SK-N-SH (cell line): ENCODE measurements at regions not wholly inside any gene's neighbourhood (a gene's known extent, or its start where the extent isn't known, plus 50 kb on each side); places are given as distances from the start of the nearest gene placed in this dataset.

Experiments
- CTCF ChIA-PET: fragments of 300-600, 350-600 bp; formaldehyde crosslinking; extraction: SDS; loops from one replicate; lab custom pipeline; 2021; lab: Yijun Ruan, JAX
- POLR2A ChIA-PET: fragments of 350-600 bp; sonication (Branson Sonifier 250); formaldehyde crosslinking; extraction: SDS; loops from one replicate; lab custom pipeline; 2020; ENCODE audit warnings: antibody characterized with exemption, inconsistent platforms; lab: Yijun Ruan, JAX
- DNase-seq: peaks from one replicate; pipeline ENCODE4 v3.0.0; 2012
- H2AFZ ChIP-seq: fragments of 200-600 bp; sonication (generic); 2 replicates; pipeline ENCODE4 v1.8.1; 2016; ENCODE audit warnings: antibody characterized with exemption, mild to moderate bottlenecking, low read depth
- H3F3A ChIP-seq: fragments of 200-600 bp; sonication (generic); replicated peaks from 2 replicates; pipeline ENCODE3; 2016; ENCODE audit warnings: antibody characterized with exemption, mild to moderate bottlenecking; ENCODE audit not compliant: insufficient read depth
- H3K27ac ChIP-seq, 2 experiments: fragments of 200-500 bp in 1 of 2; fragments of 200-600 bp in 1 of 2; sonication (Bioruptor generic) in 1 of 2; sonication (generic), shearing (Covaris generic) in 1 of 2; 2 replicates each; pipeline versions ENCODE4 v1.5.1 to v1.6.1; 2014 to 2016; ENCODE audit warnings: low read depth in 2 of 2, inconsistent platforms in 1 of 2, low read length in 1 of 2, mild to moderate bottlenecking in 1 of 2, mixed read lengths in 1 of 2
- H3K27me3 ChIP-seq: fragments of 200-600 bp; sonication (generic), shearing (Covaris generic); 2 replicates; pipeline ENCODE4 v1.6.1; 2016; ENCODE audit warnings: mixed run types; ENCODE audit not compliant: insufficient read depth
- H3K36me3 ChIP-seq, 2 experiments: fragments of 200-500 bp in 1 of 2; fragments of 200-600 bp in 1 of 2; sonication (Bioruptor generic) in 1 of 2; sonication (generic) in 1 of 2; replicated peaks in 1 of 2; 2 replicates each; pipeline versions ENCODE3 to v1.5.1; 2014 to 2016; ENCODE audit warnings: low read length in 1 of 2, mild to moderate bottlenecking in 1 of 2; ENCODE audit not compliant: insufficient read depth in 2 of 2, control insufficient read depth in 1 of 2
- H3K4me1 ChIP-seq, 2 experiments: fragments of 200-500 bp in 1 of 2; fragments of 200-600 bp in 1 of 2; sonication (Bioruptor generic) in 1 of 2; sonication (generic), shearing (Covaris generic) in 1 of 2; 2 replicates each; pipeline versions ENCODE4 v1.5.1 to v1.6.1; 2014 to 2016; ENCODE audit warnings: low read depth in 1 of 2, low read length in 1 of 2, mixed run types in 1 of 2; ENCODE audit not compliant: insufficient read depth in 2 of 2, control insufficient read depth in 1 of 2
- H3K4me2 ChIP-seq: fragments of 200-600 bp; sonication (generic), shearing (Covaris generic); 2 replicates; pipeline ENCODE4 v1.6.1; 2017; ENCODE audit warnings: mixed run types
- H3K4me3 ChIP-seq, 2 experiments: fragments of 200-500 bp in 1 of 2; fragments of 200-600 bp in 1 of 2; sonication (Bioruptor generic) in 1 of 2; sonication (generic), shearing (Covaris generic) in 1 of 2; 2 replicates each; pipeline versions ENCODE4 v1.5.1 to v1.8.1; 2014 to 2016; ENCODE audit warnings: low read depth in 2 of 2, inconsistent platforms in 1 of 2, low read length in 1 of 2, mild to moderate bottlenecking in 1 of 2, mixed read lengths in 1 of 2, moderate library complexity in 1 of 2
- H3K79me2 ChIP-seq: fragments of 200-600 bp; sonication (generic); 2 replicates; pipeline ENCODE4 v1.8.1; 2017; ENCODE audit warnings: mild to moderate bottlenecking; ENCODE audit not compliant: insufficient read depth
- H3K9ac ChIP-seq: fragments of 200-600 bp; sonication (generic); 2 replicates; pipeline ENCODE4 v1.6.1; 2017; ENCODE audit warnings: mixed run types
- H3K9me2 ChIP-seq: fragments of 200-600 bp; sonication (generic); 2 replicates; pipeline ENCODE4 v1.6.1; 2017; ENCODE audit warnings: mixed run types
- H3K9me3 ChIP-seq: fragments of 200-600 bp; sonication (generic); 2 replicates; pipeline ENCODE4 v1.6.1; 2017; ENCODE audit warnings: mixed run types, mild to moderate bottlenecking, moderate library complexity
- H4K20me1 ChIP-seq: fragments of 200-600 bp; sonication (generic); 2 replicates; pipeline ENCODE4 v1.6.1; 2017; ENCODE audit warnings: mild to moderate bottlenecking, mixed run types; ENCODE audit not compliant: insufficient read depth
- CHD2 ChIP-seq: fragments of 150-350 bp; IDR thresholded peaks from 2 replicates; pipeline ENCODE4 v1.6.1; 2018; ENCODE audit warnings: low read length; ENCODE audit not compliant: partially characterized antibody
- ELF1 ChIP-seq: IDR thresholded peaks from 2 replicates; pipeline ENCODE4 v1.4.0; 2012
- EP300 ChIP-seq, 2 experiments: IDR thresholded peaks; 2 replicates each; pipeline versions ENCODE4 v1.4.0 to v1.6.1; 2012; ENCODE audit warnings: borderline replicate concordance in 1 of 2, low read depth in 1 of 2, low read length in 1 of 2
- EZH2phosphoT487 ChIP-seq: fragments of 200-600 bp; sonication (generic); IDR thresholded peaks from 2 replicates; pipeline ENCODE4 v1.6.1; 2017; ENCODE audit warnings: low read depth, mixed run types, mild to moderate bottlenecking, antibody characterized with exemption, moderate library complexity, borderline replicate concordance
- FOXJ3 ChIP-seq: sonication (generic); formaldehyde crosslinking; IDR thresholded peaks from 2 replicates; pipeline ENCODE4 v1.5.1; 2020; ENCODE audit warnings: mild to moderate bottlenecking, missing genetic modification reagents
- FOXM1 ChIP-seq: IDR thresholded peaks from 2 replicates; pipeline ENCODE4 v1.4.0; 2012; ENCODE audit warnings: low read depth, mild to moderate bottlenecking
- GATA2 ChIP-seq: sonication (generic); formaldehyde crosslinking; IDR thresholded peaks from 2 replicates; pipeline ENCODE4 v1.5.0; 2020; ENCODE audit warnings: mild to moderate bottlenecking, missing genetic modification reagents
- JUND ChIP-seq: IDR thresholded peaks from 2 replicates; pipeline ENCODE4 v1.4.0; 2012
- MXI1 ChIP-seq: IDR thresholded peaks from 2 replicates; pipeline ENCODE4 v1.6.1; 2012; ENCODE audit warnings: mild to moderate bottlenecking, low read depth, low read length, improper control_type of control experiment
- NRF1 ChIP-seq: IDR thresholded peaks from 2 replicates; pipeline ENCODE4 v1.6.1; 2012; ENCODE audit warnings: low read depth, mild to moderate bottlenecking, low read length
- RAD21 ChIP-seq: IDR thresholded peaks from 2 replicates; pipeline ENCODE4 v1.6.1; 2012; ENCODE audit warnings: mild to moderate bottlenecking, low read length
- RCOR1 ChIP-seq: fragments of 150-350 bp; IDR thresholded peaks from 2 replicates; pipeline ENCODE4 v1.6.1; 2017; ENCODE audit warnings: antibody characterized with exemption, low read length
- TAF1 ChIP-seq: IDR thresholded peaks from 2 replicates; pipeline ENCODE4 v1.6.1; 2012; ENCODE audit warnings: low read depth, mild to moderate bottlenecking, low read length, moderate library complexity, borderline replicate concordance
- TCF12 ChIP-seq: IDR thresholded peaks from 2 replicates; pipeline ENCODE4 v1.4.0; 2012
- TEAD4 ChIP-seq: IDR thresholded peaks from 2 replicates; pipeline ENCODE4 v1.4.0; 2012; ENCODE audit warnings: mild to moderate bottlenecking, borderline replicate concordance; ENCODE audit not compliant: insufficient read depth
- YY1 ChIP-seq: IDR thresholded peaks from 2 replicates; pipeline ENCODE4 v1.4.0; 2012; ENCODE audit warnings: low read depth, mild to moderate bottlenecking
- WGBS: methylation state at CpG from one replicate; pipeline ENCODE4 v1.1.6; 2017; ENCODE audit warnings: low lambda C conversion rate; 5-methylcytosine and 5-hydroxymethylcytosine counted together
- TF ChIP-seq, protein P1 (sequence below): fragments of 150-350 bp; IDR thresholded peaks from 2 replicates; pipeline ENCODE4 v1.6.1; 2016; ENCODE audit warnings: mild to moderate bottlenecking, low read depth, low read length
- TF ChIP-seq, protein P2 (sequence below): IDR thresholded peaks from 2 replicates; pipeline ENCODE4; 2012
- TF ChIP-seq, protein P3 (sequence below): fragments of 150-350 bp; IDR thresholded peaks from 2 replicates; pipeline ENCODE4 v1.6.1; 2017; ENCODE audit warnings: antibody characterized with exemption, low read length, low read depth, borderline replicate concordance
- TF ChIP-seq, protein P4 (sequence below): IDR thresholded peaks from 2 replicates; pipeline ENCODE4 v1.6.1; 2012; ENCODE audit warnings: mild to moderate bottlenecking, low read depth, low read length, moderate library complexity

DNA sequence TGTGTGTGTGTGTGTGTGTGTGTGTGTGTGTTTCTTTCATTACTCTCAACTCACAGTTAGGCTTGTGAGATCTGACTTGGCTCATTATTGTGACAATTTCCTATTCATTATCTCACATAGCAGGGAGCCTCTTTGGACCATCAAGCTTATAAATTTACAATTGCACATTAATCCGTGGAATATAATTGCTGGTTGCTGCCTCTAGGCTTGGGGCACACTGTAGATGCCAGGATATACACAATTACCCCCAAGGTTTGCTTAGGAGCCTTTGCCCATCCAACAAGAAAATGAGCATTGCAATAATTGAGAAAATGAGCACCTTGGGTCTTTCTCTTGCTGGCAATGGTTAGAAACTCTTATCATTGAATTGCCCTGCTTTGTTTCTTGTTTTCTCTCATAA is 161.6 kb upstream of the DMRTA1 start:
- H3K4me1 ChIP-seq = no peaks in the 10 kb centered on the region
- H3K27me3 ChIP-seq = no peaks in the 10 kb centered on the region; the same call in 1 of the 2 replicates
- no peak overlapping the region for H3K9ac ChIP-seq
- POLR2A ChIA-PET = no interaction called here
- no peaks in the 10 kb centered on the region for H3K9me2 ChIP-seq
- H3K4me2 ChIP-seq = no peak overlapping the region
- no peak overlapping the region for H3K27ac ChIP-seq
- H3K36me3 ChIP-seq = no peaks in the 10 kb centered on the region
- no peaks in the 10 kb centered on the region for H3K79me2 ChIP-seq
- no peaks in the 10 kb centered on the region for H3F3A ChIP-seq
- no peak for TF ChIP-seq FOXJ3 (CRISPR knock-in tag)
- no peak for TF ChIP-seq TCF12
- TF ChIP-seq NRF1 = no peak
- no peak for TF ChIP-seq EP300 (IDR thresholded peaks at IDR 0.05; ENCODE audit: borderline replicate concordance in 1 of 2, low read depth in 1 of 2, low read length in 1 of 2)
- TF ChIP-seq, protein P1, sequence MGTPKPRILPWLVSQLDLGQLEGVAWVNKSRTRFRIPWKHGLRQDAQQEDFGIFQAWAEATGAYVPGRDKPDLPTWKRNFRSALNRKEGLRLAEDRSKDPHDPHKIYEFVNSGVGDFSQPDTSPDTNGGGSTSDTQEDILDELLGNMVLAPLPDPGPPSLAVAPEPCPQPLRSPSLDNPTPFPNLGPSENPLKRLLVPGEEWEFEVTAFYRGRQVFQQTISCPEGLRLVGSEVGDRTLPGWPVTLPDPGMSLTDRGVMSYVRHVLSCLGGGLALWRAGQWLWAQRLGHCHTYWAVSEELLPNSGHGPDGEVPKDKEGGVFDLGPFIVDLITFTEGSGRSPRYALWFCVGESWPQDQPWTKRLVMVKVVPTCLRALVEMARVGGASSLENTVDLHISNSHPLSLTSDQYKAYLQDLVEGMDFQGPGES = no peak
- TF ChIP-seq JUND = no peak
- TF ChIP-seq EZH2phosphoT487 = no peak
- TF ChIP-seq MXI1 = no peak
- TF ChIP-seq FOXM1 = no peak
- TF ChIP-seq GATA2 (CRISPR knock-in tag) = no peak
- TF ChIP-seq, protein P2, sequence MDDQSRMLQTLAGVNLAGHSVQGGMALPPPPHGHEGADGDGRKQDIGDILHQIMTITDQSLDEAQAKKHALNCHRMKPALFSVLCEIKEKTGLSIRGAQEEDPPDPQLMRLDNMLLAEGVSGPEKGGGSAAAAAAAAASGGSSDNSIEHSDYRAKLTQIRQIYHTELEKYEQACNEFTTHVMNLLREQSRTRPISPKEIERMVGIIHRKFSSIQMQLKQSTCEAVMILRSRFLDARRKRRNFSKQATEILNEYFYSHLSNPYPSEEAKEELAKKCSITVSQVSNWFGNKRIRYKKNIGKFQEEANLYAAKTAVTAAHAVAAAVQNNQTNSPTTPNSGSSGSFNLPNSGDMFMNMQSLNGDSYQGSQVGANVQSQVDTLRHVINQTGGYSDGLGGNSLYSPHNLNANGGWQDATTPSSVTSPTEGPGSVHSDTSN = no peak
- TF ChIP-seq RAD21 = no peak
- no peak for TF ChIP-seq RCOR1
- no peak for TF ChIP-seq TAF1
- TF ChIP-seq, protein P3, sequence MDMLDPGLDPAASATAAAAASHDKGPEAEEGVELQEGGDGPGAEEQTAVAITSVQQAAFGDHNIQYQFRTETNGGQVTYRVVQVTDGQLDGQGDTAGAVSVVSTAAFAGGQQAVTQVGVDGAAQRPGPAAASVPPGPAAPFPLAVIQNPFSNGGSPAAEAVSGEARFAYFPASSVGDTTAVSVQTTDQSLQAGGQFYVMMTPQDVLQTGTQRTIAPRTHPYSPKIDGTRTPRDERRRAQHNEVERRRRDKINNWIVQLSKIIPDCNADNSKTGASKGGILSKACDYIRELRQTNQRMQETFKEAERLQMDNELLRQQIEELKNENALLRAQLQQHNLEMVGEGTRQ = no peak
- TF ChIP-seq YY1 = no peak
- no peak for TF ChIP-seq ELF1
- CTCF ChIA-PET = interaction anchor here (1.1 kb wide), 1 partner anchor 41 kb away, joined by 3 read pairs; no protein-coding TSS in a partner anchor
- no peaks in the 10 kb centered on the region for H4K20me1 ChIP-seq
- no peaks in the 10 kb centered on the region for H3K9me3 ChIP-seq
- DNase-seq = no peak
- no peak overlapping the region for H3K4me3 ChIP-seq
- no peak overlapping the region for H2AFZ ChIP-seq
- 6% methylated on average over 1 of the region's 1 CpG for WGBS

DNA sequence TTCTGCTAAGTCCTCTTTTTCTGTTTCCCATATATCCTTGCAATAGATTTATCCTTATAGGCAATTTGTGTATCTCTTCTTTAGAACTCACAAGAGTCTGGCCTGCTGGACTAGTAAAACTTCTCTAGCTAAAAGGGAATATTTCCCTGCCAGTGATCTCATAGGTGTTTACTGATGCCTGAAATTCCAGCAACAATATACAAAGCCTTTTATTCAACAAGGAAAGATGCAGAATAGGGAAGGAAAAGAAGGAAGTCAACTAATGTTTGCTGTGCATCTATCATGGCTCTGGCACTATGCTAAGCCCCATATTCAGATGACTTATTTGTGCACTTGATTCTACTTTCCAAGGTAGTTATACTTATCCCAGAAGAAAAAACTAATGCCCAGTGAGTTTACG is 160.0 kb upstream of the DMRTA1 start:
- Histone ChIP-seq H3K9me2 (no peaks in the 10 kb centered on the region), H3K36me3 (no peaks in the 10 kb centered on the region), H3K4me3 (no peak overlapping the region), H3F3A (no peaks in the 10 kb centered on the region), H3K27ac (no peak overlapping the region), H3K9me3 (no peaks in the 10 kb centered on the region), H3K4me1 (no peaks in the 10 kb centered on the region), H4K20me1 (no peaks in the 10 kb centered on the region), H2AFZ (no peak overlapping the region), H3K27me3 (no peaks in the 10 kb centered on the region; the same call in 1 of the 2 replicates), H3K4me2 (no peak overlapping the region), H3K79me2 (no peaks in the 10 kb centered on the region), H3K9ac (no peak overlapping the region)
- 43% methylated on average over 1 of the region's 1 CpG for WGBS
- TF ChIP-seq CHD2 (no peak), TEAD4 (no peak)
- TF ChIP-seq, protein P4, sequence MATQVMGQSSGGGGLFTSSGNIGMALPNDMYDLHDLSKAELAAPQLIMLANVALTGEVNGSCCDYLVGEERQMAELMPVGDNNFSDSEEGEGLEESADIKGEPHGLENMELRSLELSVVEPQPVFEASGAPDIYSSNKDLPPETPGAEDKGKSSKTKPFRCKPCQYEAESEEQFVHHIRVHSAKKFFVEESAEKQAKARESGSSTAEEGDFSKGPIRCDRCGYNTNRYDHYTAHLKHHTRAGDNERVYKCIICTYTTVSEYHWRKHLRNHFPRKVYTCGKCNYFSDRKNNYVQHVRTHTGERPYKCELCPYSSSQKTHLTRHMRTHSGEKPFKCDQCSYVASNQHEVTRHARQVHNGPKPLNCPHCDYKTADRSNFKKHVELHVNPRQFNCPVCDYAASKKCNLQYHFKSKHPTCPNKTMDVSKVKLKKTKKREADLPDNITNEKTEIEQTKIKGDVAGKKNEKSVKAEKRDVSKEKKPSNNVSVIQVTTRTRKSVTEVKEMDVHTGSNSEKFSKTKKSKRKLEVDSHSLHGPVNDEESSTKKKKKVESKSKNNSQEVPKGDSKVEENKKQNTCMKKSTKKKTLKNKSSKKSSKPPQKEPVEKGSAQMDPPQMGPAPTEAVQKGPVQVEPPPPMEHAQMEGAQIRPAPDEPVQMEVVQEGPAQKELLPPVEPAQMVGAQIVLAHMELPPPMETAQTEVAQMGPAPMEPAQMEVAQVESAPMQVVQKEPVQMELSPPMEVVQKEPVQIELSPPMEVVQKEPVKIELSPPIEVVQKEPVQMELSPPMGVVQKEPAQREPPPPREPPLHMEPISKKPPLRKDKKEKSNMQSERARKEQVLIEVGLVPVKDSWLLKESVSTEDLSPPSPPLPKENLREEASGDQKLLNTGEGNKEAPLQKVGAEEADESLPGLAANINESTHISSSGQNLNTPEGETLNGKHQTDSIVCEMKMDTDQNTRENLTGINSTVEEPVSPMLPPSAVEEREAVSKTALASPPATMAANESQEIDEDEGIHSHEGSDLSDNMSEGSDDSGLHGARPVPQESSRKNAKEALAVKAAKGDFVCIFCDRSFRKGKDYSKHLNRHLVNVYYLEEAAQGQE = no peak
- CTCF ChIA-PET = no interaction called here
- POLR2A ChIA-PET = no interaction called here
- no peak for DNase-seq
